Body of pancreas (tissue), 4 donors: ENCODE measurements at regions not wholly inside any gene's neighbourhood (a gene's known extent, or its start where the extent isn't known, plus 50 kb on each side); places are given as distances from the start of the nearest gene placed in this dataset.

Source experiments
- CTCF ChIP-seq, 7 experiments: fragments of 450-650 bp in 4 of 7; fragments of 200-600 bp in 3 of 7; sonication (generic) in 3 of 7; IDR thresholded peaks; one replicate each; pipeline ENCODE4 v1.5.1; 2016 to 2019; ENCODE audit warnings: antibody characterized with exemption in 7 of 7
- POLR2A ChIP-seq, 3 donors: fragments of 450-650 bp; IDR thresholded peaks; one replicate each; pipeline ENCODE4 v1.6.1; 2016; ENCODE audit warnings: antibody characterized with exemption in 3 of 3, mild to moderate bottlenecking in 2 of 3

DNA sequence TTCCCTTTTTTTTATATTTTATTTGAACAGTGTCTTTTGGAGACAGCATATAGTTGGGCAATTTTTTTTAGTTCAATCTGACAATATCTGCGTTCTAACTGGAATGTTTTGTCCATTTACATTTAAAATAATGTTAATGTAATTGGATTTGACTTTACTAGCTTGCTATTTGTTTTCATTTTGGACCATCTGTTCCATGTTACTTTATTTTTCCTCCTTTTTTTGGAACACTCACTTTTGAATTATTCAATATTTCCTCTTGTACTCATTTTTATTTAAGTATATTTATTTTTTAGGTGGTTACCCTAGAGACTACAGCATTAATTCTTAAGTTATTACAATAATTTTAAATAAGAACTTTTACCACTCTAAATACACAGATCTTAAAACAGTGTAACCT lies 62.8 kb upstream of the C1orf87 start:
- no peak for TF ChIP-seq CTCF (IDR thresholded peaks at IDR 0.05)
- no peak for TF ChIP-seq POLR2A (IDR thresholded peaks at IDR 0.05)
